IPS-NIHi7 (cell line): ENCODE measurements at regions not wholly inside any gene's neighbourhood (a gene's known extent, or its start where the extent isn't known, plus 50 kb on each side); places are given as distances from the start of the nearest gene placed in this dataset.

Experiments used
- DNase-seq: peaks from one replicate; pipeline ENCODE4 v3.0.0; 2012; ENCODE audit warnings: mixed read lengths; ENCODE audit errors: extremely low spot score

DNA sequence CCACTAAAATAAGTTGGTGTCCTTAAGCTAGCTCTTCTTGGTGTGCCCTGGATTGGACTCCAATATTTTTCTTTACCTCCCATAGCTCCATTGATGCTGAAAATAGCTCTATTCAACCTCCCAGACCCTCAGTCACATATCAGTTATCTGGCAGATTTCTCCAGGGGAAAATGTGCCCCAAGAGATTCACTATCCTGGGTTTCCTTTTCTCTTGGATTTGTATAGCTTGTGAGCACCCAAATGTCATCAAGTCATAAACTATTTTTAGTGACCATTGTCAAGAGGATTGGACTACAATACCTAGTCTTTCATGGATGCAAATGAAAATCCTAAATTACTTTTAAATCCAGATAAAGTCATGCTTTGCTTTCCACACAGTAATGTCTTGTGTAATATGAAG, 339.6 kb upstream of the FOXG1 start:
- DNase-seq, result no peak

DNA sequence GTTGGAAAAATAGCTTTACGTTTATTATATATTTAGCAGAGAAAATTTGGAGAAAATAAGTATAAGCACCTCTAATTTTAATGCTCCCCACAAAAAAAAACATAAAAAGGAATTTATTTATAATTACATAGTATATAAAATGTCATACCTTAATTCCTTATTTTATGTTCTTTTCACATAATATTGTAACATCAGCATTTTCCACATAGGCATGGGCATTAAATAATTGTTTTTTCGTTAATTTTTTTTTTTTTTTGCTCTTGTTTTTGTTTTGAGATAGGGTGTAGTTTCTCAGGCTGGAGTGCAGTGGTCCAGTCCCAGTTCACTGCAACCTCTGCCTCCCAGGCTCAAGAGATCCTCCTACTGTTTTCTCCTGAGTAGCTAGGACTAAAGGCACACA, 329.8 kb upstream of the FOXG1 start:
- DNase-seq, result no peak

DNA sequence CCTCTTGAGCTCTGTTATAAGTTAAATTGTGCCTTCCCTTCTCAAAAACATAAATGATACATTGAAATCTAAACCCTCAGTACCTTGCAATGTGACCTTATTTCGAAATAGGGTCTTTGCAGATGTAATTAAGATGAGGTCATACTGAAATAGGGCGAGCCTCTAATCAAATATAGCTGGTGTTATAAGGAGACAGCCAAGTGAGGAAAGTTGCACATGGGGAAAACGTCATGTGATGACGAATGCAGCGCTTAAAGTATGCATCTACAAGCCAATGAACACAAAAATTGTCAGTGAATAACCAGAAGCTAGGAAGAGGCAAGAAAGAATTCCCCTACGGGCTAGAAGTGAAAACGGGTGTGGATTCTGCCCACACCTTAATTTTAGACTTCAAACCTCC, 305.2 kb upstream of the FOXG1 start:
- DNase-seq, result no peak

DNA sequence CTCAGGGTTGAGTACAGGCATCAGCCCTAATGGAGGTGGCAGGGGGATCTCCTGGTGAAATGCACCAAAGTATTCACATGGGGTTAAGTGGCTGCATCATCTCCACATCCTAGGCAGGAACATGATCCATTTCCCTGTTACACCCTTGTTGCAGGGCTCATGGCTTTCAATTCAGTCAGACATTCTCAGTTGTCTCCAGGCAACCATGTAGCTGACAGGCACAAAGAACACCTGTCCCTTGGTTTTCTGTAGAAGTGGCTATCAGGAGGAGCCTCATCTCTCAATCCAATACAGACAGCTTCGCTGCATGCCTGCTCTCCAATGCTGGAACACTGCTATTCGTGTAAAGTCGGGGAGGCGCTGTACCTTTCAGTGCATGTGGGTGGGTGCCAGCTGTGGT, 299.0 kb upstream of the FOXG1 start:
- DNase-seq, result no peak

DNA sequence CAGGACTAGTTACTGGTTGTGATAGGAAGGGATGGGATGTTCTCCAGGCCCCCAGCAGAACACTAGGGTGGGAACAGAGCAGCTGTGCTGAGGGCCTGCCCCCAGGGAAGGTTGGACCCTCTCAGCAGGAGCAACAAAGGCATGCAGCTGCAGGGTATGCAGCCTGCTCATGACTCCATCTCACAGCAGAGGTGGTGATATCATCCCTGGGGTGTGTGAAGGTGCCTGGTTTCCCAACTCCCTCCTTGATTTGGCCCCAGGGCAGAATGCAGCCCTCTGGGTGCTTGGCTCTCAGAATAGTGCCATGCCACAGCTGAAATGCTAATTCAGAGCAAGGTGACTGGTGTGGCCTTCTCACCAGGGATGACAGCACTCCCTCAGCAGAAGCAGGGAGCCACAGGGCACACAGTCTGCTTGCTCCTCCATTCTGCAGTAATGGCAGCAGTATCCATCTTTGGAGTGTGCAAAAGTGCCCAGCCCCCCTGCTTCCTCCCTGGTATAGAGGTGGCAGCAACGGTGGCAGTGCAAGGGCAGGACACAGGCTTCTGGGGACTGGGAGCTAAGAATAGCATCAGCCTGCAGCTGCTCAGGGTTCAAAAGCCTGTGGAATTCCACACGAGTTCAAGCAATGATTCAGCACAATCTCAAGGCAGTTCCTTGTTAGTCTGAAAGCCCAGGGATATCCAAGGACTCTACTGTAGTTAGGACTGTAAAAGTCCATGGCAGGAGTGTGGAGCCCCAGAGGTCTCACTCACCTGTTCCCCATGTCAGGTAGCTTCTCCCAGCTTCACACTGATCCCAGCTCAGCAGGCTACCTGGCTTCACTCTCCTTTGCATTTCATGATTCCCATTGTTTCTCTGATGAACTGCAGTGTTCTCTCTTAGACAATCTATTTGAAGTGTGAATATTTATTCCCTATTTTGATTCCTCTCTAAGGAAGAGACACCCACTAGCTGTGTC, 298.1 kb upstream of the FOXG1 start:
- no peak for DNase-seq

DNA sequence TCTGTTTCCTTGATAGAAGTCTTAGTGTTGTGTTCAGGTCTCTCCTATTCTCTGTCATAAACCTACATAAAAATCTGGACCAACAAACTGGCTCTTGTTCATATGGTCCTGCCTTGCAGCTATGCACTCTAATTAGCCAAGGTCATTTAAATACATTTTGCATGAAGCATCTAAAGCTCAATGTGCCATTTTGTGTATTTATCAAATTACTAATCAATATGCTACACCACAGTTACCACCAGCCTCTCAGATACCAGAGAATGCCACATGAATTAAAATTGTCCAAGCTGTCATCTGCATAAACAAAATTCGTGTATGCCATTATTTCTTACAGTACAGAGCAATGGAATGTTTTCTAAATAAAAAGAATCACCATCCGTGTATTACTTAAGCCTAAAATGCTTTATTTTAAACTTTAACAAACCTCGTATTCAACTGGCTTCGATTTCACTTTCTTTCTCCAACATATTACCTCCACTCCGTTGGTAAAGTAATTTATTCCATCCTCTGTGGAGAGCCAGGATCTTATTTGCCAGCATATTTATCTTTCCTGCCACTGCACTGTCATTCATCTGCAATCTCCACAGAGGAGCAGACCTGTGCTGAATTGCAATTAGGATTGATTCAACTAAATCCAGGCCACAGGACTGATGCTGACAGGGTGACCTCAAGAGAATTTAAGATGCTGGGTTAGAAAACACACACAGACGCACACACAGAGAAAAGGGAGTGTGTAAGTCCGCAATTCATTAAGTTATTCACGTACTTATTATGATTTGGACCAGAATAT, 284.1 kb upstream of the FOXG1 start:
- no peak for DNase-seq

DNA sequence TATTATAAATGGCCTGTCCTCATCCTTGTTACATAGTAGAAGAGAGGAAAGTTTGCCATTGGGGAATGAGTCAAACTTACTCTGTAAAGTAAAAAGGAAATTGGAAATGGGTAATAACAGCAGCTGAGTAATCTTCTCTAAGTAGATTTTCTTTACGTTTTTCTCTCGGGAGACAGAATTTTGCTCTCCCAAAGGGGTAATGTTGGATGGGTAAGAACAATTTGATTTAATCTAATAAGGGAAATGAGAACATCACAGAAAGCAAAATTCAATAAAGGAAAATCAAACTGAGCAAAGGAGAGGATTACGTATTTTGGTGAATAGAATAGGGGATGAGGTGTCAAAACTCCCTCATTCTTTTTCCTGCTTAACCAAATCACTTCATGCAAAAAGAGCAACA, 283.1 kb upstream of the FOXG1 start:
- no peak for DNase-seq

DNA sequence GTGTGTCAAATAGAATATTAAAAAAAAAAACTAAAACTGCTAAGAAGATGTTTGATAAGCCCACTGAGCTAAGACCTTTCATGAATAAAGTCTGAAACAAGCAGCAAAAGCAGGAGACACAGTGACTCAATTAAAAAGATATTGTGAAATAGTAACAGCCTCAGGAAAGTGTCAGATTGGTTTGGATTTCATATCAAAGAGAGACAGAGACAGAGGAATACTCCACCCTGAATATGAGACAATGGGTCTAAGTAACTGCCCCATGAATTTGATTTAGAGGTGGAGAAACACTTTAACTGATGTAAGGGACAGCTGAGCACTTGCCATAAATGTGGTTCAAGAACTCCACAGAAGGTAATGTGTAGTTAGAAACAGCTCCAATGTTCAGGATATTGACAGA, 277.9 kb upstream of the FOXG1 start:
- no peak for DNase-seq

DNA sequence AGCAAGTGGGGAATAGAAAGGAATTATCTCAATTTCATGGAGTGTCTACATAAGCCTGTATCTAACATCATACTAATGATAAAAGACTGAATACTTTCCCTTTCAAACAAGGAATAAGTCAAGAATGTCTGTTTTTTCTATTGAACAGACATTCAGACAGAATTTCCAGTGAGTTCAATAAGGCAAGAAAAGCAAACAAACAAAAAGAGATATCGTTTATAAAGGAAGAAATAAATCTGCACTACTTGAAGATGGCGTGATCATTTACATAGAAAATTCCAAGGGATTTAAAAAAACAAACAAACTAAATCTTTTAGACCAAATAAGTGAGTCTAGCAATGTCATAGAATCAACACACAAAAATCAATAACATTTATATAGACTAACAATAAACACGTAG, 273.1 kb upstream of the FOXG1 start:
- DNase-seq, result no peak

DNA sequence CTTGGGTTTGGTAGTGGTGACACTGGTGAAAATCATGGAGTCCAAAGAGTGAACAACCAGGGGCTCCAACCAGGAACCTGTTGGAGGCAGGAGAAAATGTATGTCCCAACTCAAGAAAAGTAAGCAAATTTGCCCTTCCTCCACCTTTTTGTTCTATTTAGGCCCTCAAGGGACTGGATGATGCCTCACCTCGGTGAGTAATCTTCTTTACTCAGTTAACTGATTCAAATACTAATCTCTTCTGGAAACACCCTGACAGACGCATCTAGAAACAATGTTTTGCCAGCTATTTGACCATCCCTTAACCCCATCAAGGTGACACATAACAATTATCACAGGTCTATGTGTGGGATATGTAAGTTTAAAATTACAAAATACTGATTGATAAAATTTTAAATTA, 272.4 kb upstream of the FOXG1 start:
- no peak for DNase-seq

DNA sequence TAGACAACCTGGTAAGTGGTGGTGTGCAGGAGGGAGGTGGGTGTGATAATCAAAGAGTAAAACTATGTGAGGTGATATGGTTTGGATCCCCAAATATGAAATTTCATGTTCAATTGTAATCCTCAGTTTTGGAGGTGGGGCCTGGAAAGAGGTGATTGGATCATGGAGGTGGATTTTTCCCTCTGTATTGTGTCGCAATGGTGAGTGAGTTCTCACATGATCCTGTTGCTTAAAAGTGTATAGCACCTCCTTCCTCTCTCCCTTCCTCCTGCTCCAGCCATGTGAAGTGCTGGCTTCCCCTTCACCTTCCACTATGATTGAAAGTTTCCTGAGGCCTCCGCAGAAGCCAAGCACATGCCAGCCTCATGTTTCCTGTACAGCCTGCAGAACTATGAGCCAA, 270.2 kb upstream of the FOXG1 start:
- DNase-seq, result no peak

DNA sequence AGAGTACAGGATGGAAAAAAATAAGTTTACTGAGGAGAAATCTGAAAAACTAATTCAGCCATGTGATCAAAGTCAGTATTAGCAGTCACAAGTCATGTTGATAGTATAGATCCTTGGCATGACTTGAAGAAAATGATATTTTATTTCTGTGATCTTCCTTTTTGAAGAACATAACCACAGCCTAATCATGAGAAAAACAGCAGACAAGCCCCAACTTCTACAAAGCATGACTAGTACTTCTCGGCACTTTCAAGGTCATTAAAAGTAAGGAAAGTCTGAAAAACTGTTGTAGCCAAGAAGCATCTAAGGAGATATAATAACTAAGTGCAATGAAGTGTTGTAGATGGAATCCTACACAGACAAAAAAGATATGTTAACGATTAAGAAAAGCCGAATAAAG, 264.1 kb upstream of the FOXG1 start:
- DNase-seq, result no peak

DNA sequence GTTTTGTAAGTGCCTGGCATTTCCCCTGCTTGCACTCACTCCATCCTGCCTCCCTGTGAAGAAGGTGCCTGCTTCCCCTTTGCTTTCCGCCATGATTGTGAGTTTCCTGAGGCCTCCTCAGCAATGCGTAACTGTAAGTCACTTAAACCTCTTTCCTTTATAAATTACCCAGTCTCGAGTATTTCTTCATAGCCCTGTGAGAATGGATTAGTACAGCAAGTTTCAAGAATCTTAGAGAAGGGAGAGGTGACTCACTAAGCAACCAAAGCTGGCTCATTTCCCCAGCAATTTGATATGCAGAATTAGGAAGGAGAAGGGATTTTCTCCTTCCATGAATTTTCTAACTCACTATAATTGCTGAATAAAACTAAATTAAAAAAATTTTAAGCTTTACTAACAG, 251.0 kb upstream of the FOXG1 start:
- no peak for DNase-seq

DNA sequence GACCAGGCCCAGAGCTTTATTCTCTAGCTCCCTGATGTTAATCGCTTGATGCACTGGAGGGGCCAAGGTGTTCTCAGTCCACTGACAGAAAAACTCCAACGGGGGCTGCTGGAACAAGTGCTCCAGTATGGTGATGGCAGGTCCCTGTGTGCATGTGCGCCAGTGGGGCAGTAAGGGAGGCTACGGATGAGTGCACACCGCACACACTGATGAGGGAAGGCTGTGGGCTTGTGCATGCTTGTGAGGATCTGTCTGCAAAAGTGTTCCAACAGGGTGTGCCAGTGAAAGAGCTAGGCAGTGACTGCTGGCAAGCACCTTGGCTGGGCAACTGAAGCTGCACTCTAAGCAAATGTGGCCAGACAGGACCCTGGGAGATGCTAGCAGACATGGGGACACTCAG, 229.7 kb upstream of the FOXG1 start:
- no peak for DNase-seq

DNA sequence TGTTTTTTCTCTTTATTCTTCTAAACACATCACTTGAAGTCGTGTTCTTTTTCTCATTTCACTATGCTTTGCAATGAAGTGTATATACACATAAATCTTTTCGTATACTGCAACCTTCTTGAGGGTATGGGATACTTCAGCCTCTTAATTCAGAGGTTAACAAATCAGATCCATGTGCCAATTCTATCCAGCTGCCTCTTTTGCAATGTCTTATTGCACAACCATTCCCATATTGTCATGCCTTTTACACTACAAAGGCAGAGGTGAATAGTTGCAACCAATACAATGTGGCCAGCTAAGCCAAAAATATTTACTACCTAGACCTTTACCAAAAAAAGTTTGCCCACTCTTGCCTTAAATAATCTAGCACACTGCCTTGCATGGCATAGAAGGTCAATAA, 224.5 kb upstream of the FOXG1 start:
- DNase-seq, result no peak

DNA sequence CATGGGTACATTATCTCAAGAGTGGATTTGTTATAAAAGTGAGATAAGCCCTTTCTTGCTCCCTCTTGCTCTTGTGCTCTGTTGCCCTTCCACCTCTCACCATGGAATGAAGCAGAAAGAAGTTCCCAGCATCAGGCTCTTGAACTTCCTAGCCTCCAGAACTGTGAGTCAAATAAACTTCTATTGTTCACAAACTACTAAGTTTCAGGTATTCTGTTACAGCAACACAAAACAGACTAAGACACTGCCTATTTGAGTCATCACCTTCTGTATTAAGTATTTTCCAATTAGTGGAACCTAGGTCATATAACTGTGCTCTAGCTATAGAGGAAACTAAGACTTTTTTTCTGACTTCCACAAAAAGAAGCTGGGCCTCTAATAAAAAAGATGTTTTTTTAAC, 201.2 kb upstream of the FOXG1 start:
- DNase-seq, result no peak

DNA sequence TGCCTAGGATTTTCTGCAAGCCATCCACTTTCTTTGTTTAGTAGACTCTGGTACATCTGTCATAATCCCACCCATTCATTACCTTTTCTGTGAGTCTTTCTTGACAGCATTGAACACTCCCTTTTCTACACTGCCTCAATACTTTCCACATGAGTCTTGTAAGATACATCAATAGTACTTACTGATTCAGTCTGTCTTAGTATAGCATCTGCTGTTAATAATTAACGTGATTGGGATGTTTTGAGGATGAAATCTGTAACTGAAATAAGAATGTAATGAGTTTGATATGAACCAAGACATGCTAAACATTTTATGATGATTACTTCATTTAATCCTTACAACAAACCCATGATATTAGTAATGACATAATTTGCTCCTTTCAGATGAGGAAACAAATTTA, 196.2 kb upstream of the FOXG1 start:
- no peak for DNase-seq

DNA sequence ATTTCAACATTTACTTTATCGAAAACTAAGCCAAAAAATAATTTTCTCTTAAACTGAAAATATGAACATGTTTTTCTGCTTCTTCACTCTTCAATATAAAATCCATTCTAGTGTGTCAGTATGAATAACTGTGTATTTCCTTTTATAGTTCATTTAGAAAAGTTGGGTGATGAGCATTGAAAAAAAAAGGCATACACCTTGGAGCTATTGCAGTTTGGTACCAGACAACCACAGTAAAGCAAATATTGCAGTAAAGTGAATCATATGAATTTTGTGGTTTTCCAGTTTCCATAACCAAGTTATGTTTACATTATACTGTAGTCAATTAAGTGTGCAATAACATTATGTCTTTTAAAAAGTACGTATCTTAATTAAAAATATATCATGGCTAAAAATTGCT, 195.0 kb upstream of the FOXG1 start:
- DNase-seq, result no peak

DNA sequence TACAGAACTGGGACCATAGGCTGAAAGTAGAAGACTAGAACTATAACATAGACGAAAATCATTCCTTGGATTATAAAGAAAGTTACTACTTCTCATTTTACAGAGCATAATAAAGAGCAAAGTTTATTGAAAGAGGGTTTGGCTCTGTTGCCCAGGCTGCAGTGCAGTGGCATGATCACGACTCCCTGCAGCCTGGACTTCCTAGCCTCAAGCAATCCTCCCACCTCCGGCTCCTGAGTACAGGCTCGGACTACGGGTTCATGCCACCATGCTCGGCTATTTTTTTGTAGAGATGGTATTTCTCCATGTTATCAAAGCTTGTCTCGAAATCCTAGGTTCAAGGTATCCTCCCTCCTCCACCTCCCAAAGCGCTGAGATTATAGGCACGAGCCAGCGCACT, 190.1 kb upstream of the FOXG1 start:
- DNase-seq, result no peak

DNA sequence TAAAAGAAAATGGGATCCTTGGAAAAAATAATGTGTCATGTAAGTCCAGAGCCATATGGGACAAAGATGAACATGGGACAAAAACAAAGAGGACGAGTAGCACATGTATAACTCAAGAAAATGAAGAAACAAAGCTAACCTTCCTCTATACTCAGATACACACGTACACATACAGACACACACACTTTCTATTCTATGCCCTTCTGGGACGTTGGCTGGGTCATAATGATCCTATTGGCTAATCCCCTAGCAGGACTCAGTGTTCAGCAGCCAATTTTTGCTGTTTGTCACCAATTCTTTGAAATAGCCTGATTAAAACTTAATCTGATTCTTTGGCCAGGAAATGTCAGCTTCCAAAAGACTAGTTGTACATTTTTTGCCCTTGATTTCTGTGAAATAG, 189.4 kb upstream of the FOXG1 start:
- DNase-seq, result no peak

DNA sequence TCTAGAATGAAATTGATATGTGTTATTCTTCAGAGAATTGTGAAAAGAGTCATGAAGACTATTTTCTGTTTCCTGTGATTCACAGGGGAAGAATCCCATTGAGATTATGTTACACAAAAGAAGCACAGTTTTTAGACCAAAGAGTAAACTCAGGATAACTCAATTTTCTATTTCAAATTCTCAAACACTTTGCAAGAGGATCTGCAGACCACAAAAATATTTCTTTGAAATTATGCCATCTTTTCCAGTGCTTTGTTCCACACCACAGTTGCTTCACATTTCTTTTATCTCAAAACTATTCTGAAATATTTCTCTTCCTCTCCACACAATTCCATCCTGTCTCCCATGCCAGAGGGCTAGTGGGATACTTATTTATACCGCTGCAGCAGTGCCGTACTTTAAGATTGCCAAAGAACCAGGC, 188.9 kb upstream of the FOXG1 start:
- DNase-seq, result no peak

DNA sequence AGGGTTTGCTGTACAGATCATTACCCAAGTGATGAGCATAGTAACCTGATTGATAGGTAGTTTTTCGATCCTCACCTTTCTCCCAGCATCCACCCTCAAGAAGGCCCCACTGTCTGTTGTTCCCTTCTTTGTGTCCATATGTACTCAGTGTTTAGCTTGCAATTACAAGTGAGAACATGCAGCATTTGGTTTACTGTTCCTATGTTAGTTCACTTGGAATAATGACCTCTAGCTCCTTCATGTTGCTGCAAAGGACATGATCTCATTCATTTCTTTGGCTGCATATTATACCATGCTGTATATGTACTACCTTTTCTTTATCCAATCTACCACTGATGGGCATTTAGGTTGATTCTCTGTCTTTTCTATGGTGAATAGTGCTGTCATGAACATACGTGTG, 181.6 kb upstream of the FOXG1 start:
- no peak for DNase-seq

DNA sequence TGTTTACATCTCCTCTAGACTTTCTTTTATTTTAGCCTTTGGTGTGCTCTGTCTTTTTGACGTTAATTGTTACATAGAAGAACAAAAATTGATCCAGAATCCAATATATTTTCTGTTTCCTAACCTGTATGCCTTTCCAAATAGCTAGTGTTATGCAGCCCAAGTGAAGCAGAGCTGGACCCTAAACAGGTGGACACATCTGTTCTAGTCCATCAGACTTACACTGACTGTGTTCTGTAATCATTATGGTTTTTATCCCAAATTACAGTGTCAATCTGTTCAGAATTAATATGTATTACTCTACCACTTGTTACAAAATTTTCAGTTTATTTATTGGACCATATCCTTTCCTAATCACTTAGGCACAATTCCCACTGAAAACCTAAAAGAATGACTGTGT, 176.8 kb upstream of the FOXG1 start:
- DNase-seq, result no peak
